ENCODE measurements at regions not wholly inside any gene's neighbourhood (a gene's known extent, or its start where the extent isn't known, plus 50 kb on each side); places are given as distances from the start of the nearest gene placed in this dataset.
"Not testable (repeated sequence)": the region's sequence is repeated elsewhere in the genome, so short reads cannot be mapped to it uniquely, and the experiment has no call there.

GRCh38 chr16:47921535-47921934 lies 234.3 kb downstream of the ABCC12 start:
- DNase-seq (ENCODE audit: low spot score in 2 of 2), result no peak
- H3K27me3 ChIP-seq (ENCODE audit: low read depth), result no peaks in the 10 kb centered on the region
- H3K4me1 ChIP-seq, result no peaks in the 10 kb centered on the region
- no peaks in the 10 kb centered on the region for H3K36me3 ChIP-seq (replicated peaks)
- no peaks in the 10 kb centered on the region for H3K9me3 ChIP-seq
- no peak overlapping the region for H3K4me3 ChIP-seq
- in situ Hi-C loops (cut with MboI; ENCODE audit: low sequenced_read_pairs), result no loop called here

GRCh38 chr16:47920709-47921108 lies 235.1 kb downstream of the ABCC12 start:
- DNase-seq (ENCODE audit: low spot score in 2 of 2), result no peak
- in situ Hi-C loops (cut with MboI; ENCODE audit: low sequenced_read_pairs), result no loop called here
- Histone ChIP-seq H3K9me3 (no peaks in the 10 kb centered on the region), H3K4me3 (no peak overlapping the region), H3K27me3 (ENCODE audit: low read depth) (no peaks in the 10 kb centered on the region), H3K4me1 (no peaks in the 10 kb centered on the region), H3K36me3 (replicated peaks) (no peaks in the 10 kb centered on the region)

- Histone ChIP-seq H3K4me1 (no peaks in the 10 kb centered on the region), H3K27me3 (ENCODE audit: low read depth) (no peaks in the 10 kb centered on the region), H3K9me3 (no peaks in the 10 kb centered on the region), H3K4me3 (no peak overlapping the region), H3K36me3 (replicated peaks) (no peaks in the 10 kb centered on the region)
- in situ Hi-C loops (cut with MboI; ENCODE audit: low sequenced_read_pairs), result no loop called here
- DNase-seq (ENCODE audit: low spot score in 2 of 2), result no peak
Observed at GRCh38 chr16:47917118-47917517, 238.7 kb downstream of the ABCC12 start.

- H3K9me3 ChIP-seq, result no peaks in the 10 kb centered on the region
- H3K4me1 ChIP-seq, result no peaks in the 10 kb centered on the region
- no peaks in the 10 kb centered on the region for H3K27me3 ChIP-seq (ENCODE audit: low read depth)
- no peaks in the 10 kb centered on the region for H3K36me3 ChIP-seq (replicated peaks)
- in situ Hi-C loops (cut with MboI; ENCODE audit: low sequenced_read_pairs), result no loop called here
- no peak for DNase-seq (ENCODE audit: low spot score in 2 of 2)
- H3K4me3 ChIP-seq, result no peak overlapping the region
Observed at GRCh38 chr16:47916266-47916665, 239.5 kb downstream of the ABCC12 start.

- DNase-seq (ENCODE audit: low spot score in 2 of 2), result no peak
- no peaks in the 10 kb centered on the region for H3K36me3 ChIP-seq (replicated peaks)
- no peak overlapping the region for H3K4me3 ChIP-seq
- in situ Hi-C loops (cut with MboI; ENCODE audit: low sequenced_read_pairs), result no loop called here
- peaks cover 2% of the 10 kb centered on the region; the same call in 1 of the 2 replicates for H3K9me3 ChIP-seq
- H3K27me3 ChIP-seq (ENCODE audit: low read depth), result no peaks in the 10 kb centered on the region; the same call in 1 of the 2 replicates
- H3K4me1 ChIP-seq, result no peaks in the 10 kb centered on the region
Observed at GRCh38 chr16:47907109-47907508, 248.7 kb downstream of the ABCC12 start.

- no peak for DNase-seq (ENCODE audit: low spot score in 2 of 2)
- Histone ChIP-seq H3K27me3 (ENCODE audit: low read depth) (no peaks in the 10 kb centered on the region; the same call in 1 of the 2 replicates), H3K4me3 (no peak overlapping the region), H3K4me1 (no peaks in the 10 kb centered on the region), H3K9me3 (peaks cover 5% of the 10 kb centered on the region; the same call in 1 of the 2 replicates), H3K36me3 (replicated peaks) (no peaks in the 10 kb centered on the region)
- in situ Hi-C loops (cut with MboI; ENCODE audit: low sequenced_read_pairs), result no loop called here
Observed at GRCh38 chr16:47905771-47906170, 250.0 kb downstream of the ABCC12 start.

- H3K4me3 ChIP-seq, result no peak overlapping the region
- peaks cover 5% of the 10 kb centered on the region; the same call in 1 of the 2 replicates for H3K9me3 ChIP-seq
- H3K36me3 ChIP-seq (replicated peaks), result no peaks in the 10 kb centered on the region
- no peak for DNase-seq (ENCODE audit: low spot score in 2 of 2)
- no peaks in the 10 kb centered on the region; the same call in 1 of the 2 replicates for H3K27me3 ChIP-seq (ENCODE audit: low read depth)
- in situ Hi-C loops (cut with MboI; ENCODE audit: low sequenced_read_pairs), result no loop called here
- H3K4me1 ChIP-seq, result no peaks in the 10 kb centered on the region
Observed at GRCh38 chr16:47904691-47905090, 251.1 kb downstream of the ABCC12 start.

GRCh38 chr16:47903470-47903869 lies 252.3 kb downstream of the ABCC12 start:
- Histone ChIP-seq H3K4me3 (no peak overlapping the region), H3K36me3 (replicated peaks) (no peaks in the 10 kb centered on the region), H3K27me3 (ENCODE audit: low read depth) (no peaks in the 10 kb centered on the region), H3K9me3 (peaks cover 3% of the 10 kb centered on the region; the same call in 1 of the 2 replicates), H3K4me1 (no peaks in the 10 kb centered on the region)
- no peak for DNase-seq (ENCODE audit: low spot score in 2 of 2)
- in situ Hi-C loops (cut with MboI; ENCODE audit: low sequenced_read_pairs), result no loop called here

- H3K9me3 ChIP-seq; in situ Hi-C loops (cut with MboI; ENCODE audit: low sequenced_read_pairs); H3K4me1 ChIP-seq; H3K4me3 ChIP-seq; H3K27me3 ChIP-seq (ENCODE audit: low read depth); H3K36me3 ChIP-seq (replicated peaks): not testable (repeated sequence)
- DNase-seq (ENCODE audit: low spot score in 2 of 2), result peak in 1 of 2 experiments; percentile 73
Observed at GRCh38 chr16:47897105-47897504, 258.7 kb downstream of the ABCC12 start.

- Histone ChIP-seq H3K4me3 (no peak overlapping the region), H3K36me3 (replicated peaks) (no peaks in the 10 kb centered on the region), H3K9me3 (peaks cover 3% of the 10 kb centered on the region; the same call in 1 of the 2 replicates), H3K4me1 (peaks cover 6% of the 10 kb centered on the region; the same call in 1 of the 2 replicates), H3K27me3 (ENCODE audit: low read depth) (no peaks in the 10 kb centered on the region)
- in situ Hi-C loops (cut with MboI; ENCODE audit: low sequenced_read_pairs), result no loop called here
- no peak for DNase-seq (ENCODE audit: low spot score in 2 of 2)
Observed at GRCh38 chr16:47895146-47895545, 260.6 kb downstream of the ABCC12 start.

- H3K4me3 ChIP-seq, result no peak overlapping the region
- peaks cover 3% of the 10 kb centered on the region; the same call in 1 of the 2 replicates for H3K9me3 ChIP-seq
- H3K36me3 ChIP-seq (replicated peaks), result no peaks in the 10 kb centered on the region
- H3K27me3 ChIP-seq (ENCODE audit: low read depth), result no peaks in the 10 kb centered on the region
- no peak for DNase-seq (ENCODE audit: low spot score in 2 of 2)
- in situ Hi-C loops (cut with MboI; ENCODE audit: low sequenced_read_pairs), result no loop called here
- H3K4me1 ChIP-seq, result peaks cover 12% of the 10 kb centered on the region
Observed at GRCh38 chr16:47892999-47893398, 262.8 kb downstream of the ABCC12 start.

GRCh38 chr16:47888734-47889133 lies 267.1 kb downstream of the ABCC12 start:
- DNase-seq (ENCODE audit: low spot score in 2 of 2), result no peak
- no peaks in the 10 kb centered on the region for H3K9me3 ChIP-seq
- no peaks in the 10 kb centered on the region for H3K36me3 ChIP-seq (replicated peaks)
- peaks cover 39% of the 10 kb centered on the region for H3K4me1 ChIP-seq
- H3K27me3 ChIP-seq (ENCODE audit: low read depth), result no peaks in the 10 kb centered on the region
- H3K4me3 ChIP-seq, result no peak overlapping the region
- in situ Hi-C loops (cut with MboI; ENCODE audit: low sequenced_read_pairs), result no loop called here

GRCh38 chr16:47888142-47888541 lies 267.7 kb downstream of the ABCC12 start:
- H3K9me3 ChIP-seq, result no peaks in the 10 kb centered on the region
- in situ Hi-C loops (cut with MboI; ENCODE audit: low sequenced_read_pairs), result no loop called here
- H3K27me3 ChIP-seq (ENCODE audit: low read depth), result no peaks in the 10 kb centered on the region
- no peaks in the 10 kb centered on the region for H3K36me3 ChIP-seq (replicated peaks)
- no peak overlapping the region for H3K4me3 ChIP-seq
- peak in 1 of 2 experiments; percentile 26 for DNase-seq (ENCODE audit: low spot score in 2 of 2)
- peaks cover 39% of the 10 kb centered on the region for H3K4me1 ChIP-seq

GRCh38 chr16:47887496-47887895 lies 268.3 kb downstream of the ABCC12 start:
- Histone ChIP-seq H3K36me3 (replicated peaks) (no peaks in the 10 kb centered on the region), H3K27me3 (ENCODE audit: low read depth) (no peaks in the 10 kb centered on the region), H3K9me3 (no peaks in the 10 kb centered on the region), H3K4me1 (peaks cover 39% of the 10 kb centered on the region), H3K4me3 (no peak overlapping the region)
- DNase-seq (ENCODE audit: low spot score in 2 of 2), result peak; percentile 74 to 84
- in situ Hi-C loops (cut with MboI; ENCODE audit: low sequenced_read_pairs), result no loop called here
